ENCODE measurements at regions not wholly inside any gene's neighbourhood (a gene's known extent, or its start where the extent isn't known, plus 50 kb on each side); places are given as distances from the start of the nearest gene placed in this dataset.
"Not testable (repeated sequence)": the region's sequence is repeated elsewhere in the genome, so short reads cannot be mapped to it uniquely, and the experiment has no call there.

DNA sequence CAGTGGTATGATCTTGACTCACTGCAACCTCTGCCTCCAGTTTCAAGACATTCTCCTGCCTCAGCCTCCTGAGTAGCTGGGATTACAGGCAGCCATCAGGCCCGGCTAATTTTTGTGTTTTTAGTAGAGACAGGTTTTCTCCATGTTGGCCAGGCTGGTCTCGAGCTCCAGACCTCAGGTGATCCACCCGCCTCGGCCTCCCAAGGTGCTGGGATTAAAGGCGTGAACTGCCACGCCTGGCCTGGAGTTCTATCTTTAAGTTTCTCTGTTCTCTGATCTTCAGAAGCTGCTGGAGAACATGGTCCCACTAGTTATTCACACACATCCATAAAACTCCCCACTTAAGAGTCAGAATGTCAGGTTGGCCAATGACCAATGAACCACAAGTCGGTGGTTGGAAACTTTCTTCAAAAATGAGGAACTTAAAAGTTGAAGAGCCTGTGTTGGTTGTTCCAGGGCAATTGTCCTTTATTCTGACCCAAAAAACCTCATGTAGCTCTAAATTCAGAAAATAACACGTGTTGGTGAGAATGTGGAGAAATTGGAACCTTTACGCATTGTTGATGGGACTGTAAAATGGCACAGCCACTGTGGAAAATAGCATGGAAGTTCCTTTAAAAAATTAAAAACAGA is 55.9 kb upstream of the PIK3CB start:
- DNase-seq, result no peak
- Histone ChIP-seq H3K27me3 (no peaks in the 10 kb centered on the region), H3K36me3 (no peaks in the 10 kb centered on the region), H3K9me3 (0 out of 2 replicates have a peak, but pooled peaks cover 3% of the 10 kb centered on the region), H3K4me3 (no peak overlapping the region)

DNA sequence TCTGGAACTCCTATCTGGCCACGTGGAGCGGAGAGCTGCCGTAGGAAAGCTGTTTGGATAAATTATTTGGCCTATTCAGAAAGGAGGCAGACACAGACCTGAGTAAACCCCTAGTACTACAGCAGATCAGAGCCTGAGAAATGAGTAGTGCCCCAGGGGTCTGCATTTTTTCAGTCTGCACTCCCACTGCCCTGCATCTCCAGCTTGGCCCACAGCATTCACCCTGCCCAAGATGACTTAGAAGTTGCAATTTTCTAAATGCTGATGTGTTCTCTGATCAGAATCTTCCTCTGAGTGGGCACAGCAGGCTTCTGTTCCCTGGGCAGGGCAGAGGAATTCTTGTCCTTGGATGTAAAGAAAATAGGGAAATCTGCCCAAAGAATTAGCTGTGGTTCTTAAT is 55.1 kb upstream of the PIK3CB start:
- H3K4me3 ChIP-seq, result no peak overlapping the region
- no peaks in the 10 kb centered on the region for H3K36me3 ChIP-seq
- no peaks in the 10 kb centered on the region for H3K27me3 ChIP-seq
- H3K9me3 ChIP-seq, result 0 out of 2 replicates have a peak, but pooled peaks cover 3% of the 10 kb centered on the region
- peak; percentile 15 for DNase-seq

- DNase-seq, result no peak
- no peaks in the 10 kb centered on the region for H3K27me3 ChIP-seq
- no peaks in the 10 kb centered on the region for H3K36me3 ChIP-seq
- 0 out of 2 replicates have a peak, but pooled peaks cover 3% of the 10 kb centered on the region for H3K9me3 ChIP-seq
- H3K4me3 ChIP-seq, result no peak overlapping the region
Measured at GRCh38 chr3:138888560-138888959, 53.8 kb upstream of the PIK3CB start.

DNA sequence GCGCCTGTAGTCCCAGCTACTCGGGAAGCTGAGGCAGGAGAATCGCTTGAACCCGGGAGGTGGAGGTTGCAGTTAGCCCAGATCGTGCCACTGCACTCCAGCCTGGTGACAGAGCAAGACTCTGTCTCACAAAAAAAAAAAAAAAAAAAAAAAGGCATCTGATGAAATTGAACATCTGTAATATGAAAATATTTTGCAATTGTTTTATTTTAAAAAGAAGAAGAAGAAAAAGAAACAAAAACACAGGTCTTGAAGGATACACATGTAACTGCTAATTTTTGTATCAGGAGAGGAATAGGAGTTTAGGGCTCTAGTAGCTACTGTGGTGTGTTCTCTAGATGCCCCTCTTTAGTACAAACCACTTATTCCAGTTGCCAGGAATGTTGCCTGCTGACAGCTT is 51.4 kb upstream of the PIK3CB start:
- H3K4me3 ChIP-seq, H3K9me3 ChIP-seq, H3K36me3 ChIP-seq, DNase-seq, H3K27me3 ChIP-seq: not testable (repeated sequence)

Measured in MG63 (cell line).